Activated CD4-positive, alpha-beta T cell treated with anti-CD3 and anti-CD28 coated beads, Interleukin-10, Interleukin-2, amounts not matched to agents 100 ng/mL and 50 ng/mL, durations not matched to agents 16 hours and 8 hours (primary cell): ENCODE measurements at regions not wholly inside any gene's neighbourhood (a gene's known extent, or its start where the extent isn't known, plus 50 kb on each side); places are given as distances from the start of the nearest gene placed in this dataset.
A peak's percentile ranks its signal among the peaks of the same experiment; 100 is the strongest.

Experiments used
- DNase-seq: peaks from one replicate; pipeline ENCODE4 v3.0.0-alpha.2; 2020

- DNase-seq, result no peak
Observed at GRCh38 chr6:168227840-168228239, 91.7 kb downstream of the DACT2 start.

GRCh38 chr6:168226902-168227318 is 92.7 kb downstream of the DACT2 start:
- DNase-seq, result no peak

- DNase-seq, result no peak
Observed at GRCh38 chr6:168226061-168226752, 93.4 kb downstream of the DACT2 start.

- DNase-seq, result no peak
Observed at GRCh38 chr6:168225471-168225911, 94.1 kb downstream of the DACT2 start.

- DNase-seq, result no peak
Observed at GRCh38 chr6:168223755-168224154, 95.8 kb downstream of the DACT2 start.

- DNase-seq, result no peak
Observed at GRCh38 chr6:168223150-168223549, 96.4 kb downstream of the DACT2 start.

- DNase-seq, result no peak
Observed at GRCh38 chr6:168222115-168223043, 97.2 kb downstream of the DACT2 start.

- no peak for DNase-seq
Observed at GRCh38 chr6:168221497-168222079, 98.0 kb downstream of the DACT2 start.

GRCh38 chr6:168221000-168221399 is 98.6 kb downstream of the DACT2 start:
- peak; percentile 19 for DNase-seq

GRCh38 chr6:168219804-168220203 is 99.8 kb downstream of the DACT2 start:
- DNase-seq, result no peak

- DNase-seq, result no peak
Observed at GRCh38 chr6:168218785-168219566, 100.6 kb downstream of the DACT2 start.

- DNase-seq, result no peak
Observed at GRCh38 chr6:168217880-168218537, 101.6 kb downstream of the DACT2 start.

GRCh38 chr6:168217216-168217879 is 102.2 kb downstream of the DACT2 start:
- no peak for DNase-seq

GRCh38 chr6:168216751-168217191 is 102.8 kb downstream of the DACT2 start:
- no peak for DNase-seq

- DNase-seq, result no peak
Observed at GRCh38 chr6:168216117-168216516, 103.5 kb downstream of the DACT2 start.

- DNase-seq, result no peak
Observed at GRCh38 chr6:168215121-168215808, 104.3 kb downstream of the DACT2 start.

- no peak for DNase-seq
Observed at GRCh38 chr6:168214586-168215104, 104.9 kb downstream of the DACT2 start.

GRCh38 chr6:168213121-168213524 is 106.5 kb downstream of the DACT2 start:
- DNase-seq, result no peak

GRCh38 chr6:168212362-168212761 is 107.2 kb downstream of the DACT2 start:
- DNase-seq, result no peak

- no peak for DNase-seq
Observed at GRCh38 chr6:168211681-168212080, 107.9 kb downstream of the DACT2 start.
